ENCODE measurements at regions not wholly inside any gene's neighbourhood (a gene's known extent, or its start where the extent isn't known, plus 50 kb on each side); places are given as distances from the start of the nearest gene placed in this dataset.

DNA sequence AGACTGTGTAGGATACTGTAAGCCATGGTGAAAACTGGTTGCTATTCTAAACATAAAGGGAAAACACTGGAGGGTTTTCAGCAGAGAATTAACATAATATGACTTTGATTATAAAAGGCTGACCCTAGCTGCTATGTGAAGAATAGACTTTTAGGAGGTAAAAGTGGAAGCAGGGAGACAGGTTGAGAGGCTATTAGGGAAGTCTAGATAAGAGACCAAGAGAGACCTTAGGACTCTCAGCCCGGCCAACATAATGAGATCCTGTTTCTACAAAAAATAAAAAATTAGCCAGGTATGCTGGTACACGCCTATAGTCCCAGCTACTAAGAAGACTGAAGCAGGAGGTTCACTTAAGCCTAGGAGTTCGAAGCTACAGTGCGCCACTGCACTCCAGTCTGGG lies 393.2 kb upstream of the PMFBP1 start:
- TF ChIP-seq POLR2A (IDR thresholded peaks at IDR 0.05) (no peak), POLR2AphosphoS5 (IDR thresholded peaks at IDR 0.05) (no peak)
- TF ChIP-seq, protein P1, sequence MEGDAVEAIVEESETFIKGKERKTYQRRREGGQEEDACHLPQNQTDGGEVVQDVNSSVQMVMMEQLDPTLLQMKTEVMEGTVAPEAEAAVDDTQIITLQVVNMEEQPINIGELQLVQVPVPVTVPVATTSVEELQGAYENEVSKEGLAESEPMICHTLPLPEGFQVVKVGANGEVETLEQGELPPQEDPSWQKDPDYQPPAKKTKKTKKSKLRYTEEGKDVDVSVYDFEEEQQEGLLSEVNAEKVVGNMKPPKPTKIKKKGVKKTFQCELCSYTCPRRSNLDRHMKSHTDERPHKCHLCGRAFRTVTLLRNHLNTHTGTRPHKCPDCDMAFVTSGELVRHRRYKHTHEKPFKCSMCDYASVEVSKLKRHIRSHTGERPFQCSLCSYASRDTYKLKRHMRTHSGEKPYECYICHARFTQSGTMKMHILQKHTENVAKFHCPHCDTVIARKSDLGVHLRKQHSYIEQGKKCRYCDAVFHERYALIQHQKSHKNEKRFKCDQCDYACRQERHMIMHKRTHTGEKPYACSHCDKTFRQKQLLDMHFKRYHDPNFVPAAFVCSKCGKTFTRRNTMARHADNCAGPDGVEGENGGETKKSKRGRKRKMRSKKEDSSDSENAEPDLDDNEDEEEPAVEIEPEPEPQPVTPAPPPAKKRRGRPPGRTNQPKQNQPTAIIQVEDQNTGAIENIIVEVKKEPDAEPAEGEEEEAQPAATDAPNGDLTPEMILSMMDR (IDR thresholded peaks at IDR 0.05): no peak

Measured in sigmoid colon (tissue), 4 donors.